Spleen (tissue), 11 donors: ENCODE measurements at regions not wholly inside any gene's neighbourhood (a gene's known extent, or its start where the extent isn't known, plus 50 kb on each side); places are given as distances from the start of the nearest gene placed in this dataset.

Experiments used
- DNase-seq: peaks from one replicate; pipeline ENCODE4 v3.0.0-alpha.2; 2020
- H3K27ac ChIP-seq, 8 donors: fragments of 200-600 bp; sonication (generic) in 7 of 8; 1 replicate in 4 of 8; 2 replicates in 4 of 8; pipeline versions ENCODE4 v1.5.0 to v1.8.0; 2016 to 2021; ENCODE audit warnings: inconsistent platforms in 4 of 8, mild to moderate bottlenecking in 4 of 8, moderate library complexity in 1 of 8
- H3K27me3 ChIP-seq, 7 donors: fragments of 200-600 bp; sonication (generic) in 6 of 7; replicated peaks in 1 of 7; 1 replicate in 4 of 7; 2 replicates in 3 of 7; pipeline versions ENCODE4 v1.5.0 to v1.8.0; 2016 to 2021; ENCODE audit warnings: inconsistent platforms in 3 of 7, mild to moderate bottlenecking in 1 of 7
- H3K36me3 ChIP-seq, 6 donors: fragments of 200-600 bp; sonication (generic) in 5 of 6; 1 replicate in 4 of 6; 2 replicates in 2 of 6; pipeline versions ENCODE4 v1.5.0 to v1.8.0; 2016 to 2021; ENCODE audit warnings: inconsistent platforms in 2 of 6
- H3K4me1 ChIP-seq, 6 donors: fragments of 200-600 bp; sonication (generic) in 5 of 6; 1 replicate in 3 of 6; 2 replicates in 3 of 6; pipeline versions ENCODE4 v1.5.0 to v1.8.0; 2016 to 2021; ENCODE audit warnings: inconsistent platforms in 3 of 6
- H3K4me3 ChIP-seq, 8 donors: fragments of 200-600 bp; sonication (generic) in 7 of 8; 1 replicate in 4 of 8; 2 replicates in 4 of 8; pipeline versions ENCODE4 v1.5.0 to v1.8.0; 2016 to 2021; ENCODE audit warnings: inconsistent platforms in 4 of 8, mild to moderate bottlenecking in 4 of 8, moderate library complexity in 2 of 8
- H3K9me3 ChIP-seq, 8 donors: fragments of 200-600 bp; sonication (generic) in 7 of 8; 1 replicate in 4 of 8; 2 replicates in 4 of 8; pipeline versions ENCODE4 v1.5.0 to v1.8.0; 2016 to 2021; ENCODE audit warnings: inconsistent platforms in 4 of 8
- POLR2A ChIP-seq, 3 donors: fragments of 450-650 bp; IDR thresholded peaks; one replicate each; pipeline ENCODE4 v1.5.1; 2017; ENCODE audit warnings: antibody characterized with exemption in 3 of 3, mild to moderate bottlenecking in 1 of 3
- POLR2AphosphoS5 ChIP-seq, 3 donors: sonication (generic); formaldehyde crosslinking; IDR thresholded peaks; one replicate each; pipeline ENCODE4 v1.5.1; 2017; ENCODE audit warnings: antibody characterized with exemption in 3 of 3
- WGBS, 5 donors: extraction: QIAGEN DNeasy Blood & Tissue Kit in 3 of 5; methylation state at CpG; one replicate each; pipeline versions ENCODE4 v1.1.5 to v1.1.7; 2013 to 2018; 5-methylcytosine and 5-hydroxymethylcytosine counted together
- intact Hi-C: fragments of 100-400 bp; cut with DNase I; formaldehyde crosslinking; loops from one replicate; pipeline ENCODE4 v1.15.0; 2023; ENCODE audit warnings: low total_unique reads
- TF ChIP-seq, protein P1 (sequence below), 11 experiments: fragments of 200-600 bp in 7 of 11; fragments of 450-650 bp in 4 of 11; sonication (generic) in 4 of 11; IDR thresholded peaks in 8 of 11; conservative IDR thresholded peaks in 3 of 11; 1 replicate in 7 of 11; 2 replicates in 4 of 11; pipeline versions ENCODE4 v1.4.0 to v1.8.0; 2016 to 2021; ENCODE audit warnings: antibody characterized with exemption in 11 of 11, inconsistent platforms in 4 of 11, mild to moderate bottlenecking in 1 of 11
- donor health status: healthy with polysubstance abuse.
- donor health status: DM: no; HTN: no; CAD: no; lungs with moderate emphysema.
- donor health status: DM: no; HTN: no; CAD: no.
- donor health status: Bipolar disorder and iron deficiency.
- donor health status: healthy.
- donor health status: DM: no; HTN: no; CAD: no.
- donor health status: DM: yes; HTN: yes; CAD: no.

DNA sequence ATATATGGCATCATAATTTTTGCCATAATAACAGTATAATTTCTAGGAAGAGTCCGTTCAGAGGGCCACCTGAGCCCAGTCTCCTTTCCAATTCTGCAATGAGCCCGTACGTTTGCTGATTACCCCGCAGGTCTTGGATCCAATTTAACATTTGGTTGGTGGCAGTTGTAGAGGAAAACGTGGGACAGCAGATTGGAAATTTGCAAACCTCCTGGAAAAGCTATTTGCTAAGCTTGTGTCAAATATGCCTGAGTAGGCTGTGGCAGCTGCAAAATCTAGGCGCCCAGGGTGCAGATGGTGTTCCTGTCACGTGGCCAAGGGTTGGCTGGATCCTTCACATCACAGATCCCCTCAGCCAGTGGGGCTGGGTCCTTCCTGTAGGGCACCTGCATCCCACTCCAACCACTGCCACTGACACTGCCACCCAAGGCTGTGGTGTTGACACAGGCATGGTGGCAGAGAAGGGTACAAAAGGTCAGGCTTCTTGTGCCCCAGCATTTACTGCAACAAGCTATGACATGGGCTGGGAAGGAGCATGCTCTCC lies 174.8 kb upstream of the SYT6 start:
- peaks cover 0 to 32% (median 0%) of the 10 kb centered on the region in 6 donors for H3K4me1 ChIP-seq
- no peak for TF ChIP-seq POLR2AphosphoS5 (IDR thresholded peaks at IDR 0.05)
- TF ChIP-seq POLR2A (IDR thresholded peaks at IDR 0.05): no peak
- TF ChIP-seq, protein P1, sequence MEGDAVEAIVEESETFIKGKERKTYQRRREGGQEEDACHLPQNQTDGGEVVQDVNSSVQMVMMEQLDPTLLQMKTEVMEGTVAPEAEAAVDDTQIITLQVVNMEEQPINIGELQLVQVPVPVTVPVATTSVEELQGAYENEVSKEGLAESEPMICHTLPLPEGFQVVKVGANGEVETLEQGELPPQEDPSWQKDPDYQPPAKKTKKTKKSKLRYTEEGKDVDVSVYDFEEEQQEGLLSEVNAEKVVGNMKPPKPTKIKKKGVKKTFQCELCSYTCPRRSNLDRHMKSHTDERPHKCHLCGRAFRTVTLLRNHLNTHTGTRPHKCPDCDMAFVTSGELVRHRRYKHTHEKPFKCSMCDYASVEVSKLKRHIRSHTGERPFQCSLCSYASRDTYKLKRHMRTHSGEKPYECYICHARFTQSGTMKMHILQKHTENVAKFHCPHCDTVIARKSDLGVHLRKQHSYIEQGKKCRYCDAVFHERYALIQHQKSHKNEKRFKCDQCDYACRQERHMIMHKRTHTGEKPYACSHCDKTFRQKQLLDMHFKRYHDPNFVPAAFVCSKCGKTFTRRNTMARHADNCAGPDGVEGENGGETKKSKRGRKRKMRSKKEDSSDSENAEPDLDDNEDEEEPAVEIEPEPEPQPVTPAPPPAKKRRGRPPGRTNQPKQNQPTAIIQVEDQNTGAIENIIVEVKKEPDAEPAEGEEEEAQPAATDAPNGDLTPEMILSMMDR (IDR thresholded peaks at IDR 0.05 in 8 of 11, conservative IDR thresholded peaks at IDR 0.05 in 3 of 11): no peak
- H3K27ac ChIP-seq: no peak overlapping the region
- H3K36me3 ChIP-seq: no peaks in the 10 kb centered on the region
- H3K27me3 ChIP-seq: peaks cover 0 to 5% (median 0%) of the 10 kb centered on the region in 7 donors
- no peak for DNase-seq
- no peaks in the 10 kb centered on the region for H3K9me3 ChIP-seq
- no peak overlapping the region for H3K4me3 ChIP-seq
- intact Hi-C loops: no loop called here
- 74 to 82% (median 78%) methylated on average over 7 of the region's 7 CpGs for WGBS, 5 donors

DNA sequence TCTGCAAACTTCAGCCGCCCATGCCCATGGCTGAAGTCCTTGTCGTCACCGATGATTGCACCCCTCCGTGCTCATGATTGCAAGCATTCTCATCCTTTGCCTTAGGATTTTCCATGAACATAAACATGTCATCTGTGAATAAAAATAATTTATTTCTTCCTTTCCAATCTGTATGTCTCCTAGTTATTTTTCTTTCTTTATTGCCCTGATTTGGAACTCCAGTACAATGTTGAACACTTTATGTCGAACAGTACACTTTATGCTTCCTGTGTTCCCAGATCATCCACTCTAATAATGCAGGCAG lies 170.9 kb upstream of the SYT6 start:
- no peaks in the 10 kb centered on the region for H3K36me3 ChIP-seq
- no peak for DNase-seq
- TF ChIP-seq, protein P1 (IDR thresholded peaks at IDR 0.05 in 8 of 11, conservative IDR thresholded peaks at IDR 0.05 in 3 of 11): no peak
- no peak for TF ChIP-seq POLR2A (IDR thresholded peaks at IDR 0.05)
- no peak for TF ChIP-seq POLR2AphosphoS5 (IDR thresholded peaks at IDR 0.05)
- H3K4me3 ChIP-seq: no peak overlapping the region
- H3K4me1 ChIP-seq: no peaks in the 10 kb centered on the region
- intact Hi-C loops: no loop called here
- H3K27ac ChIP-seq: no peak overlapping the region
- peaks cover 0 to 5% (median 0%) of the 10 kb centered on the region in 7 donors for H3K27me3 ChIP-seq
- WGBS, 5 donors: 88 to 97% (median 90%) methylated on average over 5 of the region's 5 CpGs
- H3K9me3 ChIP-seq: no peaks in the 10 kb centered on the region

DNA sequence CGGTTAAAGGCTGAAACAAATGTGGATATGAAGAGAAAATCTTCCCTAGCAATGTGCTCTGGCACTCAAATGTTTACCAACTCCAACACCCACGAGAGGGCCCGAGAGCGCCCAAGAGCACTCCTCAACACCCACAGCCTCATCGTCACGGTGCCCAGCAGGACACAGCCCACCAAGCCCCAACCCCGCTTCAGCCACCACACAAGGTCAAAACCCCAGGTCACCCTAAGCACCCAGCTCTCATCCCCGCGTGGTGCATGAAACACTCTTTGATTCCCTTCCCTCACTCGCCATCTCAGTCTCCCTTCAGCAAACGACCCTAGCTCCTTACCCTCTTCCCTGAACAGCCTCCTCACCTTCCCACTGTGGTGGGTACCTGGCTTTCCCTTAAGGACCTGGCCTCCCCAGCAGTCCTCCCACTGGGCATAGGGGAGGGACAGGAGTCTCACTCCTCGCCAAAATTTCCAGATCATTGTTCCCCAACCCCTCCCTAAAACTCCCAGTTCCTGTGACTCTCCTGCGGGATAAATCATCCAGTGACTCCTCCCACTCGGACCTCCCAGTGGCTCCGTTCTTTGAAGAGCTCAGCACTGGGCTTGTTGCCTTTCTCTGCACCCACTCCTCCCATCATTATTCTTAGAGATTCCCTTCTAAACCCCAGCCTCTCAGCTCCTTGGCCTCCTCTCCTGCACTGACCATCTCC lies 170.4 kb upstream of the SYT6 start:
- Histone ChIP-seq H3K27ac (no peak overlapping the region), H3K4me1 (no peaks in the 10 kb centered on the region), H3K9me3 (no peaks in the 10 kb centered on the region), H3K4me3 (no peak overlapping the region), H3K27me3 (peaks cover 0 to 5% (median 0%) of the 10 kb centered on the region in 7 donors), H3K36me3 (no peaks in the 10 kb centered on the region)
- intact Hi-C loops: no loop called here
- no peak for DNase-seq
- no peak for TF ChIP-seq POLR2AphosphoS5 (IDR thresholded peaks at IDR 0.05)
- no peak for TF ChIP-seq POLR2A (IDR thresholded peaks at IDR 0.05)
- TF ChIP-seq, protein P1 (IDR thresholded peaks at IDR 0.05 in 8 of 11, conservative IDR thresholded peaks at IDR 0.05 in 3 of 11): no peak
- WGBS, 5 donors: 82 to 92% (median 87%) methylated on average over 15 of the region's 15 CpGs

DNA sequence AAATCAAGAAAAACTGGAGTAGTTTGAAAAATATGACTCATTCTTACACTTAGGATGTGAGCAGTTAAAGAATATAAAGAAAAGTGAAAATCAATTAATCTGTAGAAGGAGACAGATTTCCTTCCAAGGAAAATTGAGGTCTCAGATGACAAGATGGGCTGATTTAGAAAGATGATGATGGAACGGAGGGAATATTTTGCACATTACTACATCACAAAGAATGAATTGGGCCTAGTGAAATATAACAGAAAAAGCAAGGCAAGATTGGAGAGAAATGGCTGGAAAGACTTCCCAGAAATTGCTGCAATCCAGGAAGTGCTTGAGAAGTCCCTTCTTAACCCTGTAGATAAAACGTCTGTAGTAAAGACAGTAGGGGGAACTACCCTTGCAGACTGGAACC lies 169.1 kb upstream of the SYT6 start:
- no peak for DNase-seq
- Histone ChIP-seq H3K36me3 (no peaks in the 10 kb centered on the region), H3K4me3 (no peak overlapping the region), H3K9me3 (no peaks in the 10 kb centered on the region), H3K4me1 (no peaks in the 10 kb centered on the region), H3K27ac (no peak overlapping the region), H3K27me3 (no peaks in the 10 kb centered on the region)
- TF ChIP-seq, protein P1 (IDR thresholded peaks at IDR 0.05 in 8 of 11, conservative IDR thresholded peaks at IDR 0.05 in 3 of 11): no peak
- TF ChIP-seq POLR2A (IDR thresholded peaks at IDR 0.05) (no peak), POLR2AphosphoS5 (IDR thresholded peaks at IDR 0.05) (no peak)
- WGBS, 5 donors: 53 to 67% (median 62%) methylated on average over 2 of the region's 2 CpGs
- intact Hi-C loops: no loop called here
